Neural progenitor cell (in vitro differentiated cells): ENCODE measurements at regions not wholly inside any gene's neighbourhood (a gene's known extent, or its start where the extent isn't known, plus 50 kb on each side); places are given as distances from the start of the nearest gene placed in this dataset.
"Not testable (repeated sequence)": the region's sequence is repeated elsewhere in the genome, so short reads cannot be mapped to it uniquely, and the experiment has no call there.

Experiments
- DNase-seq: peaks from one replicate; pipeline ENCODE4 v3.0.0-alpha.2; 2016; ENCODE audit warnings: low spot score
- H2AFZ ChIP-seq: fragments of 200-600 bp; sonication (generic); replicated peaks from 2 replicates; pipeline ENCODE4 v1.6.1; 2016; ENCODE audit warnings: antibody characterized with exemption
- H3F3A ChIP-seq: fragments of 200-600 bp; sonication (generic); 2 replicates; pipeline ENCODE4 v1.6.1; 2016; ENCODE audit warnings: antibody characterized with exemption, low read depth
- H3K27ac ChIP-seq: fragments of 200-600 bp; sonication (generic); 2 replicates; pipeline ENCODE4 v1.5.1; 2016; ENCODE audit warnings: mild to moderate bottlenecking
- H3K27me3 ChIP-seq: fragments of 200-600 bp; sonication (generic); 2 replicates; pipeline ENCODE4 v1.6.1; 2016; ENCODE audit warnings: mild to moderate bottlenecking, moderate library complexity
- H3K36me3 ChIP-seq: fragments of 200-600 bp; sonication (generic); 2 replicates; pipeline ENCODE4 v1.5.1; 2016
- H3K4me1 ChIP-seq: fragments of 200-600 bp; sonication (generic); 2 replicates; pipeline ENCODE4 v1.6.1; 2016; ENCODE audit warnings: mixed run types
- H3K4me2 ChIP-seq: fragments of 200-600 bp; sonication (generic); 2 replicates; pipeline ENCODE4 v1.6.1; 2016
- H3K4me3 ChIP-seq: fragments of 200-600 bp; sonication (generic); 2 replicates; pipeline ENCODE4 v1.5.1; 2016
- H3K79me2 ChIP-seq: fragments of 200-600 bp; sonication (generic); 2 replicates; pipeline ENCODE4 v1.6.1; 2016; ENCODE audit warnings: low read depth
- H3K9ac ChIP-seq: fragments of 200-600 bp; sonication (generic); 2 replicates; pipeline ENCODE4 v1.6.1; 2016
- H3K9me3 ChIP-seq: fragments of 200-600 bp; sonication (generic); 2 replicates; pipeline ENCODE4 v1.5.1; 2016; ENCODE audit warnings: low read depth
- H4K20me1 ChIP-seq: fragments of 200-600 bp; sonication (generic); 2 replicates; pipeline ENCODE4 v1.6.1; 2016; ENCODE audit warnings: low read depth
- H3K27ac Mint-ChIP-seq: 3 replicates; pipeline ENCODE4 v1.8.0; 2021; ENCODE audit warnings: mixed read lengths
- H3K27me3 Mint-ChIP-seq: 2 replicates; pipeline ENCODE4 v1.8.0; 2022; ENCODE audit warnings: low read depth, mild to moderate bottlenecking, inconsistent platforms, moderate library complexity, mixed read lengths; ENCODE audit not compliant: insufficient read depth
- H3K36me3 Mint-ChIP-seq: 3 replicates; pipeline ENCODE4 v1.8.0; 2021; ENCODE audit warnings: mixed read lengths
- H3K4me1 Mint-ChIP-seq: 3 replicates; pipeline ENCODE4 v1.8.0; 2021; ENCODE audit warnings: mixed read lengths
- H3K4me3 Mint-ChIP-seq: 3 replicates; pipeline ENCODE4 v1.8.0; 2021; ENCODE audit warnings: mild to moderate bottlenecking, moderate library complexity, mixed read lengths
- H3K9me3 Mint-ChIP-seq: 3 replicates; pipeline ENCODE4 v1.8.0; 2020; ENCODE audit warnings: mixed read lengths
- CTCF ChIP-seq: fragments of 200-600 bp; sonication (generic); IDR thresholded peaks from 2 replicates; pipeline ENCODE4 v1.5.1; 2017; ENCODE audit warnings: antibody characterized with exemption, mild to moderate bottlenecking
- EZH2 ChIP-seq: fragments of 200-600 bp; sonication (generic); IDR thresholded peaks from 2 replicates; pipeline ENCODE4 v1.6.1; 2017; ENCODE audit warnings: antibody characterized with exemption, mild to moderate bottlenecking, moderate library complexity
- EZH2phosphoT487 ChIP-seq: fragments of 200-600 bp; sonication (generic); IDR thresholded peaks from 2 replicates; pipeline ENCODE4 v1.6.1; 2017; ENCODE audit warnings: antibody characterized with exemption

GRCh38 chr4:181810711-181811110 is 432.5 kb upstream of the TENM3 start:
- no peak overlapping the region for H3K4me2 ChIP-seq

GRCh38 chr4:181811550-181811949 is 431.7 kb upstream of the TENM3 start:
- H3K27ac ChIP-seq, H3K4me3 Mint-ChIP-seq, H3F3A ChIP-seq, H4K20me1 ChIP-seq, H3K27me3 Mint-ChIP-seq, H3K4me2 ChIP-seq, H3K4me1 ChIP-seq, H3K36me3 ChIP-seq, H3K4me3 ChIP-seq, DNase-seq, H3K9me3 ChIP-seq, H3K27me3 ChIP-seq, H3K4me1 Mint-ChIP-seq, H3K36me3 Mint-ChIP-seq, H3K9ac ChIP-seq, H2AFZ ChIP-seq, H3K27ac Mint-ChIP-seq, H3K9me3 Mint-ChIP-seq, H3K79me2 ChIP-seq: not testable (repeated sequence)

More at GRCh38 chr4:181810711-181811110, 432.5 kb upstream of the TENM3 start:
- no peak for TF ChIP-seq EZH2phosphoT487
- no peak for TF ChIP-seq CTCF
- no peak for TF ChIP-seq EZH2
- no peaks in the 10 kb centered on the region for H3K36me3 Mint-ChIP-seq
- peaks cover 3% of the 10 kb centered on the region for H3K4me1 Mint-ChIP-seq
- peaks cover 10% of the 10 kb centered on the region for H3K9me3 Mint-ChIP-seq
- DNase-seq, result no peak
- H3K4me3 Mint-ChIP-seq, result no peak overlapping the region
- Histone ChIP-seq H3K4me1 (no peaks in the 10 kb centered on the region), H3K79me2 (no peaks in the 10 kb centered on the region), H3K9ac (no peak overlapping the region), H3K9me3 (no peaks in the 10 kb centered on the region), H2AFZ (no peak overlapping the region), H3K27ac (no peak overlapping the region), H3K27me3 (no peaks in the 10 kb centered on the region), H4K20me1 (no peaks in the 10 kb centered on the region), H3F3A (no peaks in the 10 kb centered on the region), H3K4me3 (no peak overlapping the region), H3K36me3 (no peaks in the 10 kb centered on the region)
- H3K27ac Mint-ChIP-seq, result no peak overlapping the region
- H3K27me3 Mint-ChIP-seq, result peaks cover 2% of the 10 kb centered on the region

GRCh38 chr4:181819946-181820345 is 423.3 kb upstream of the TENM3 start:
- Histone ChIP-seq H3K9me3 (no peaks in the 10 kb centered on the region), H3K4me2 (no peak overlapping the region), H3K9ac (no peak overlapping the region), H3K27ac (no peak overlapping the region), H3K27me3 (no peaks in the 10 kb centered on the region), H4K20me1 (no peaks in the 10 kb centered on the region), H3K79me2 (no peaks in the 10 kb centered on the region), H2AFZ (no peak overlapping the region), H3K4me3 (no peak overlapping the region), H3K4me1 (peaks cover 37% of the 10 kb centered on the region), H3K36me3 (no peaks in the 10 kb centered on the region), H3F3A (peaks cover 3% of the 10 kb centered on the region)
- Mint-ChIP-seq H3K36me3 (peaks cover 4% of the 10 kb centered on the region), H3K4me1 (peaks cover 36% of the 10 kb centered on the region), H3K9me3 (peaks cover 4% of the 10 kb centered on the region), H3K27ac (no peak overlapping the region), H3K27me3 (peaks cover 3% of the 10 kb centered on the region), H3K4me3 (no peak overlapping the region)
- TF ChIP-seq CTCF (no peak), EZH2phosphoT487 (no peak), EZH2 (no peak)
- DNase-seq, result no peak

GRCh38 chr4:181820553-181820952 is 422.6 kb upstream of the TENM3 start:
- Histone ChIP-seq H4K20me1 (no peaks in the 10 kb centered on the region), H3F3A (peaks cover 3% of the 10 kb centered on the region), H3K4me3 (no peak overlapping the region), H3K9me3 (no peaks in the 10 kb centered on the region), H3K27me3 (no peaks in the 10 kb centered on the region), H3K9ac (no peak overlapping the region), H3K4me1 (peaks cover 37% of the 10 kb centered on the region), H3K79me2 (no peaks in the 10 kb centered on the region), H3K27ac (no peak overlapping the region), H2AFZ (peak overlapping the region; percentile 69), H3K36me3 (no peaks in the 10 kb centered on the region), H3K4me2 (peak overlapping the region; percentile 20)
- no peak for TF ChIP-seq EZH2phosphoT487
- no peak for TF ChIP-seq CTCF
- no peak for TF ChIP-seq EZH2
- Mint-ChIP-seq H3K9me3 (peaks cover 4% of the 10 kb centered on the region), H3K27ac (peak overlapping the region; percentile 89), H3K27me3 (peaks cover 3% of the 10 kb centered on the region), H3K4me1 (peaks cover 36% of the 10 kb centered on the region), H3K36me3 (peaks cover 4% of the 10 kb centered on the region), H3K4me3 (no peak overlapping the region)
- no peak for DNase-seq
